ENCODE measurements at regions not wholly inside any gene's neighbourhood (a gene's known extent, or its start where the extent isn't known, plus 50 kb on each side); places are given as distances from the start of the nearest gene placed in this dataset.
"Not testable (repeated sequence)": the region's sequence is repeated elsewhere in the genome, so short reads cannot be mapped to it uniquely, and the experiment has no call there.

DNA sequence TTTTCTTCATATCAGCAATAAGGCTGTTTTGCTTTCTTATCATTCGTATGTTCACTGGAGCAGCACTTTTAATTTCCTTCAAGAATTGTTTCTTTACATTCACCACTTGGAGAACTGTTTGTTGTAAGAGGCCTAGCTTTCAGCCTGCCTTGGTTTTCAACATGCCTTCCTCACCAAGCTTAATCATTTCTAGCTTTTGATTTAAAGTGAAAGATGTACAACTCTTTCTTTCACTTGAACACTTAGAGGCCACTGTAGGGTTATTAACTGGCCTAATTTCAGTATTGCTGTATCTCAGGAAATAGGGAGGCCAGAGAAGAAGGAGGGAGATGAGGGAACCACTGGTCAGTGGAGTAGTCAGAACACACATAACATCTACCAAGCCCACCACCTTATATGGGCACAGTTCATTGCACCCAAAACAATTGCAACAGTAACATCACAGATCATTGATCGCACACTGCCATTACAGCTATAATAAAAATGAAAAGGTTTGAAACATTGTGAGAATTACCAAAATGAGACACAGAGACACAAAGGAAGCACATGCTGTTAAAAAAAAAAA, 181.4 kb upstream of the TUBA3C start:
- Mint-ChIP-seq H3K27ac (no peak overlapping the region), H3K9me3 (no peaks in the 10 kb centered on the region), H3K4me1 (ENCODE audit: low read depth) (no peaks in the 10 kb centered on the region), H3K4me3 (no peak overlapping the region), H3K27me3 (no peaks in the 10 kb centered on the region), H3K36me3 (no peaks in the 10 kb centered on the region)
- no peak for DNase-seq
- intact Hi-C loops (cut with micrococcal nuclease): no loop called here
- CTCF ChIA-PET: no interaction called here
- POLR2A ChIA-PET: no interaction called here

DNA sequence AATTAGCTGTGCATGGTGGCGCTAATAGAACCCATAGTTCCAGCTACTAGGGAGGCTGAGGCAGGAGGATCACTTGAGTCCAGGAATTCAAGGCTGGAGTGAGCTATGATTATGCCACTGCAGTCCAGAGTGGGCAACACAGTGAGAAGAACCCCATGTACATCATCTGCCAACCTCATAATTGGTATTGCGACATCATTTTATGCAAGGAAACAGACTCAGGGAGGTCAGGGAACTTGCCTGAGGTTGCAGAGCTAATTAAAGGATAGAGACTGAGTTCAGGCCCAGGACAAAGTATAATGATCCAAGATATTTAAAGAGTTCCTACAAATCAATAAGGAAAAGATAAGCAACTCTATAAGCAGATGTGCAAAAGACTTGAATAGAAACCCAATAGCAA, 178.1 kb upstream of the TUBA3C start:
- CTCF ChIA-PET; H3K36me3 Mint-ChIP-seq; DNase-seq; H3K4me1 Mint-ChIP-seq (ENCODE audit: low read depth); H3K4me3 Mint-ChIP-seq; H3K27ac Mint-ChIP-seq; H3K9me3 Mint-ChIP-seq; POLR2A ChIA-PET; H3K27me3 Mint-ChIP-seq; intact Hi-C loops (cut with micrococcal nuclease): not testable (repeated sequence)

DNA sequence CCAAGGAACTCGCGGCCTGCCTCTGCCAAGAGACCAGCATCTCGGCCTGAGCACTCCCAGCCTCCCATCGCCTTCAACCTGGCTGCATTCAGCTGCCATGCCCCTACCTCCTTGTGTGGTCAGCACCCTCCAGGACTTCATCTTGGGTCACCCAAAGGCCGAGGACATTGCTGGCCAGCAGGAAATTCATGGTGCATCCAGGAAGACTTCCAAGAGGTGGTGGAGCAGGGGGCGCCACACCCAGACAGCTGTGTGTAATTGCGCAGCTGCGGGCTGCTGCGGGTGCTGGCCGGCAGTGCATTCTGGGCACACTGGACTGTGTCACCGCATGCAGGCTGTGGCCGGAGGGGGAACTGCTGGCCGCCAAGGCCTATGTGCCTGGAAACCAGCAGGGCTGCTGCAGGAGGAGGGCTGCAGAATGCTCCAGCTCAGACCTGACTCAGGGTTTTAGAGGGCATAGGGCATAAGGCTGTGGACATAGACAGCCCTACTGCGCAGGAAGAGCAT, 164.3 kb upstream of the TUBA3C start:
- Mint-ChIP-seq H3K4me1 (ENCODE audit: low read depth) (peaks cover 7% of the 10 kb centered on the region), H3K36me3 (peaks cover 2% of the 10 kb centered on the region), H3K4me3 (no peak overlapping the region), H3K27ac (no peak overlapping the region), H3K27me3 (peaks cover 19% of the 10 kb centered on the region), H3K9me3 (peaks cover 3% of the 10 kb centered on the region)
- ChIA-PET POLR2A (no interaction called here), CTCF (no interaction called here)
- intact Hi-C loops (cut with micrococcal nuclease): no loop called here
- DNase-seq: no peak

DNA sequence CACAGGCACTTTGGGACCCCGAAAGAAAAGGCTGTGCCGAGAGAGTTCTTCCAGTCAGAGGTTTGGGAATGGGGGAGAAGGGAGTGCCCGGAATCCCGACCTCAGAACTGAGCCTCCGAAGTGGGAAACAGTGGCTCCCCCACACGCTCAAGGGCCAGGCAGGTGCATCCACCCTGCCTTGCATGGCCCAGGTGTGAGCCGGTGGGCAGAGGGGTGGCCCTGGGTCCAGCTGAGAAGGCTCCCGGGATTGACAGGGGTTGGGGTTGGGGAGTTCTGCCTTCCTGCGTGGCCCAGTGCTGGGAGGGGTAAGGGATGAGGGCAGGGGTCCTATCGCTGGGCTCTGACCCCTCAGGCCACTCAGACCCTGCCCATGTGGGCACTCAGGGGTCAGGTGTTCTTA, 163.5 kb upstream of the TUBA3C start:
- H3K36me3 Mint-ChIP-seq: peaks cover 2% of the 10 kb centered on the region

DNA sequence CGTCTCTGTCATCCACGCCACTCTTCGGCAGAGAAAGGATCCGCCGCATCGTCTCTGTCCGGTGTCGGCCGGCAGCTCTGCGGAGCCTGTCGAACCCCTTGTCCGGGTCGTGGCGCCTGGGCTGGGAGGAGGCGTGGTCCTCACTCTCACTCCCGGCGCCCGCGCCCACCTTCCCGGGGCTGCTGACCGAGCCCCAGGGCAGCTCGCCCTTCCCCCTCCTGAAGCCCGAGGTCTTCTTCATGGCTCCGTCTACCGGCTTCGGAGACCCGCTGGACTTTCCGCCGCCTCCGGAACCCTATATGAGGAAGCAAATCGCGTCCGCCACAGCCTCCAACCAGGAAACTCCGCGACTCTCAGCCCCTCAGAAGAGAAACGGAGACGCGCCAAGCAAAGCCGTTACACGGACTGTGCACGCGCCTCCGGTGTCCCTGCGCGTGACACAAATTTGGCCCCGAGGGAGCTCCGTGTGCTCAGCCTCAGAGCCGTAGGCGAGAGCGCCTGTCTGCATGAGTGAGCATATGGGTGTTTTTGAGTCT, 163.0 kb upstream of the TUBA3C start:
- peak overlapping the region; percentile 23 for H3K4me3 Mint-ChIP-seq

More for the DNA sequence above, 163.5 kb upstream of the TUBA3C start:
- H3K4me1 Mint-ChIP-seq (ENCODE audit: low read depth): peaks cover 7% of the 10 kb centered on the region
- peaks cover 3% of the 10 kb centered on the region for H3K9me3 Mint-ChIP-seq
- intact Hi-C loops (cut with micrococcal nuclease): no loop called here
- ChIA-PET POLR2A (no interaction called here), CTCF (no interaction called here)
- no peak overlapping the region for H3K27ac Mint-ChIP-seq
- H3K27me3 Mint-ChIP-seq: peaks cover 25% of the 10 kb centered on the region
- no peak for DNase-seq
- H3K4me3 Mint-ChIP-seq: no peak overlapping the region

DNA sequence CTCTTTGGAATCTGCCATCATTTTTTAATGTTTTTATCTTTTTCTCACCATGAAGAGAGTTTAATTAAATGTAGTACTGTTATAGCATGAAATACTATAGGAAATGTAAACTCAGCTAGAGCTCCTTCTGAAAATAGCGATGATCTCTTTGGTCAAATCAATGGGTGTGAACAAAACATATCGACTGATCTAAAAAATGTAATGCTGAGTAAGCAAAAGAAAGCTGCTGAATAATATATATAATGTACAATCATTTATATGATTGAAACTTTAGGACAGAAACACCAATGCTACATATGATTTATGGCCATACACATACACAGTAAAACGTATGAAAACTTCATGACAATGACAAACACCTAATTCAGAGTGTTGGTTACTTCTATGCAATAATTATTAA, 150.8 kb upstream of the TUBA3C start:
- no peak for DNase-seq
- no peaks in the 10 kb centered on the region for H3K4me1 Mint-ChIP-seq (ENCODE audit: low read depth)
- POLR2A ChIA-PET: no interaction called here
- CTCF ChIA-PET: no interaction called here
- H3K9me3 Mint-ChIP-seq: no peaks in the 10 kb centered on the region
- H3K36me3 Mint-ChIP-seq: no peaks in the 10 kb centered on the region
- intact Hi-C loops (cut with micrococcal nuclease): loop anchor here (10.0 kb wide), 1 partner anchor 252 kb away; no protein-coding TSS in a partner anchor
- peaks cover 8% of the 10 kb centered on the region for H3K27me3 Mint-ChIP-seq
- H3K27ac Mint-ChIP-seq: no peak overlapping the region
- H3K4me3 Mint-ChIP-seq: no peak overlapping the region

More for the DNA sequence above, 163.0 kb upstream of the TUBA3C start:
- DNase-seq; POLR2A ChIA-PET; H3K4me1 Mint-ChIP-seq (ENCODE audit: low read depth); H3K27ac Mint-ChIP-seq; H3K36me3 Mint-ChIP-seq; intact Hi-C loops (cut with micrococcal nuclease); H3K9me3 Mint-ChIP-seq: not testable (repeated sequence)
- CTCF ChIA-PET: interaction anchor here (0.6 kb wide), 1 partner anchor 226 kb away, joined by 3 read pairs; no protein-coding TSS in a partner anchor
- H3K27me3 Mint-ChIP-seq: peaks cover 25% of the 10 kb centered on the region

DNA sequence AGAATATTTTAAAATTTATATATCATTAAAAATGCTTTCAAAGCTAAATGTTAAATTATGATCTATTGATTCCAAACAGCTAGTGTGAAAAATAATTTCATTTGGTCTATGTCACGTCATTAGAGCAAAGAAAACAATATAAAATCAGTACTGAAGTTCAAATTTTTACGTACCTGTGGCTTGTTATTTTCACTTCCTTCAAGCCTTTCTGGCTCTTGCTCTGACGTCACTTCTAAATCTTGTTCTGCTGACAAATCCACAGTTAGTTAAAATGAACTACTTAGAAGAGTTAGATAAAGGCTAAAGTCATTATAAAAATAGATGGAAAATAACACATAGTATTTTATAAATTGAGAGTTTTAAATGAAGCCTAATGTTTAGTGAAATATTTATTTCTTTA, 147.7 kb upstream of the TUBA3C start:
- CTCF ChIA-PET: no interaction called here
- Mint-ChIP-seq H3K4me1 (ENCODE audit: low read depth) (no peaks in the 10 kb centered on the region), H3K27ac (no peak overlapping the region), H3K4me3 (no peak overlapping the region), H3K9me3 (peaks cover 3% of the 10 kb centered on the region), H3K27me3 (peaks cover 3% of the 10 kb centered on the region), H3K36me3 (no peaks in the 10 kb centered on the region)
- POLR2A ChIA-PET: no interaction called here
- DNase-seq: no peak
- intact Hi-C loops (cut with micrococcal nuclease): no loop called here

DNA sequence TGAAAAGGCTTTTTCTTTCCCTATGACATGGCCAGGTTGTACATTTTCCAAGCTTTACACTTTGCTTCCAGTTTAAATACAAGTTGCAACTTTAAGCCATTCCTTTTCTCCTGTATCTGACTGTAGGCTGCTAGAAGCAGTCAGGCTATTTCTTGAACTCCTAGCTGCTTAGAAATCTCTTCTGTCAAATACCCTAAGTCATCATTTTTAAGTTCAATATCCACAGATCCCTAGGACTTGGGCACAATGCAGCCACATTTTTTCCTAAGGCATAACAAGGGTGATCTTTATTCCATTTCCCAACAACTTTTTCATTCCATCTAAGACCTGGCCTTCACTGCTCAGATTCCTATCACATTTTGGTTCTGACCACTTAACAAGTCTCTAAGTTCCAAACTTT, 142.7 kb upstream of the TUBA3C start:
- peaks cover 9% of the 10 kb centered on the region for H3K9me3 Mint-ChIP-seq
- H3K4me1 Mint-ChIP-seq (ENCODE audit: low read depth): no peaks in the 10 kb centered on the region
- no peaks in the 10 kb centered on the region for H3K36me3 Mint-ChIP-seq
- intact Hi-C loops (cut with micrococcal nuclease): no loop called here
- peaks cover 3% of the 10 kb centered on the region for H3K27me3 Mint-ChIP-seq
- DNase-seq: no peak
- no peak overlapping the region for H3K4me3 Mint-ChIP-seq
- CTCF ChIA-PET: no interaction called here
- H3K27ac Mint-ChIP-seq: no peak overlapping the region
- POLR2A ChIA-PET: no interaction called here

DNA sequence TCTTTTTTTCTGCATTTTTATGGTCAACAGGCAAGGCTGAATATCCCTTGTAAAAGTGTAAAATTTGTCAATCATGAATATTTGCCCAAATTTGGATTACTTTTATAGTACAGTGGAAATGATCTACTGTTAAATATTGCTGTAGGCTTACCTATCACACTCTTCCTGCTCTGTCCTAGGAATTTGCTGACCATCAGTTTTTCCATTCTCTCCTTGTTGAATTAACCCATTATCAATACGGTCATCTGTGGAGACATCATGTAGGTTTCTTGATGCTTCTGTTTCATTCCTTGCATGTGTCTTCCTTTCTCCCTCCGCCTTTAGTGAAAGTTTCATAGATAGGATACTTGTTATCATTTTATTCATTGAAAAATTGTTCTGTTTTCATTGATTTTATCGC, 139.6 kb upstream of the TUBA3C start:
- CTCF ChIA-PET: no interaction called here
- H3K4me1 Mint-ChIP-seq (ENCODE audit: low read depth): no peaks in the 10 kb centered on the region
- no peak overlapping the region for H3K4me3 Mint-ChIP-seq
- no peaks in the 10 kb centered on the region for H3K27me3 Mint-ChIP-seq
- no peaks in the 10 kb centered on the region for H3K36me3 Mint-ChIP-seq
- H3K27ac Mint-ChIP-seq: no peak overlapping the region
- H3K9me3 Mint-ChIP-seq: peaks cover 9% of the 10 kb centered on the region
- intact Hi-C loops (cut with micrococcal nuclease): no loop called here
- DNase-seq: no peak
- POLR2A ChIA-PET: no interaction called here

DNA sequence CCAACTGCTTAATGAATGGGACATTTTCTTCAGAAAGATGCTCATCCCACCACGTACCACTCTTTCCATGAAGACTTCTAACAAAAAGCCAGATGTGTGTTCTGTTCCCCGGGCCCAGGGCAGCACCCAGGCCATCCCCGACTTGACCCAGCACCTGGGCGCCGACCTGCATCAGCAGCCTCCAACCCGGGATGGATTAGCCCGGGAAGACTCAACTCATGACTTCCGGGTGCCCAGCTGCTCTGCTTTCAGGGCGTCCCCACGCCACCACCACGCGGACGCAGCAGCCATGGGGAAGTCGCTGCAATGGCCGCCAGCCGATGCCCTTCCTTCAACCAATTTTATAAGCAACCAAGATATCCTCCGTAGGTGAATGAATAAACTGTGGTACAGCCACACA, 123.8 kb upstream of the TUBA3C start:
- Mint-ChIP-seq H3K4me1 (ENCODE audit: low read depth) (no peaks in the 10 kb centered on the region), H3K27ac (no peak overlapping the region), H3K36me3 (no peaks in the 10 kb centered on the region), H3K4me3 (no peak overlapping the region), H3K9me3 (no peaks in the 10 kb centered on the region), H3K27me3 (peaks cover 2% of the 10 kb centered on the region)
- DNase-seq: no peak
- ChIA-PET POLR2A (no interaction called here), CTCF (no interaction called here)
- intact Hi-C loops (cut with micrococcal nuclease): no loop called here

DNA sequence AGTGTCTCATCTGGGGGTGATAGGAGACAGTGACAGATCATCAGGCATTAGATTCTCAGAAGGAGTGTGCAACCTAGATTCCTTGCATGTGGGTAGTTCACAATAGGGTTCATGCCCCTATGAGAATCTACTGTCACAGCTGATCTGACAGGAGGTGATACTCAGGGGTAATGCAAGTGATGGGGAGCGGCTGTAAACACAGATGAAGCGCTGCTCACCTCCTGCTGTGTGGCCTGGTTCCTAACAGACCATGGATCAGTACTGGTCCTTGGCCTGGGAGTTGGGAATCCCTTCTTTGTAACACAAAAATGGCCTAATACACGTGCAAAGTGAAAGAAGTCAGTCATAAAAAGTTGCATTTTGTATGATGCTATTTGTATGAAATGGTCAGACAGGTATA, 107.6 kb upstream of the TUBA3C start:
- no peak for DNase-seq
- ChIA-PET POLR2A (no interaction called here), CTCF (no interaction called here)
- Mint-ChIP-seq H3K4me1 (ENCODE audit: low read depth) (no peaks in the 10 kb centered on the region), H3K27ac (no peak overlapping the region), H3K36me3 (no peaks in the 10 kb centered on the region), H3K9me3 (peaks cover 2% of the 10 kb centered on the region), H3K27me3 (no peaks in the 10 kb centered on the region), H3K4me3 (no peak overlapping the region)
- intact Hi-C loops (cut with micrococcal nuclease): no loop called here

DNA sequence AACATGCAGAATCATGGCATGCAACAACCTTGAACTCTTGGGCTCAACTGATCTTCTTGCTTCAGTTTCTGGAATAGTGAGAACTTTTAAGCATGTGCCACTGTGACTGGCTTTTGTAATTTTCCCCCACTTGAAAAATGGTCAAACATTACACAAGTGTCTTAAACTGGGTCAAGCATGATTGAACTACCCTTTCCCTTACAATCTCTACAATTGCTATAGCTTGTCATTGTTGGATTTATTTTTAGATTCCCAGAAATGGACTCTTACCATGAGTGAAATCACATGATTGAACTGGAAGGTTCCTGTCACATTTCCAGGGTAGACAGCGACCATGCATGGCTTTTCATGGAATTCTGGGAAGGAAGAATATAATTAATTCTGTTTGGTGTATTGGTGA, 102.2 kb upstream of the TUBA3C start:
- intact Hi-C loops (cut with micrococcal nuclease): no loop called here
- Mint-ChIP-seq H3K4me3 (no peak overlapping the region), H3K36me3 (no peaks in the 10 kb centered on the region), H3K9me3 (no peaks in the 10 kb centered on the region), H3K27me3 (no peaks in the 10 kb centered on the region), H3K27ac (no peak overlapping the region), H3K4me1 (ENCODE audit: low read depth) (no peaks in the 10 kb centered on the region)
- DNase-seq: no peak
- CTCF ChIA-PET: interaction anchor here (0.6 kb wide), 1 partner anchor 273 kb away, joined by 3 read pairs; no protein-coding TSS in a partner anchor
- POLR2A ChIA-PET: no interaction called here

DNA sequence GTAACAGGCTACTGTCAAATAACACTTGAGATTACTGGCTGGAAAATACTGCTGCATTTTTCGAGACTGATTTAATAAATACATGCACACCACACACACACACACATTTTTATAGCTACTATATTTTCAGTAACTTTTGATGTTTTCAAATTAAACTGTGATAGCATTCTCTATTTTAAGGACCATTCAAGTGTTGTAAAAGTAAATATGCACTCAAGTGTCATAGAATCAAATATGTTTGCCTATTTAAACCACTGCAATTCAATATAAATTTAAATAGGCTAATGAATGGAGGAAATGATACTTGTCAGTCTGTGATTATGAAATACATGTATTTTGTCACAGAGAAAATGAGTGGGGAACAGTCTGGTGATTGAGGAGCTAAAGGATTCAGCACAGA, 86.7 kb upstream of the TUBA3C start:
- CTCF ChIA-PET: no interaction called here
- DNase-seq: no peak
- H3K4me1 Mint-ChIP-seq (ENCODE audit: low read depth): no peaks in the 10 kb centered on the region

More for the DNA sequence above, 86.7 kb upstream of the TUBA3C start:
- H3K27ac Mint-ChIP-seq: no peak overlapping the region
- no peak overlapping the region for H3K4me3 Mint-ChIP-seq
- POLR2A ChIA-PET: no interaction called here
- peaks cover 5% of the 10 kb centered on the region for H3K27me3 Mint-ChIP-seq
- peaks cover 2% of the 10 kb centered on the region for H3K9me3 Mint-ChIP-seq
- H3K36me3 Mint-ChIP-seq: no peaks in the 10 kb centered on the region
- intact Hi-C loops (cut with micrococcal nuclease): no loop called here
